ENCODE measurements at regions not wholly inside any gene's neighbourhood (a gene's known extent, or its start where the extent isn't known, plus 50 kb on each side); places are given as distances from the start of the nearest gene placed in this dataset.

GRCh38 chr16:50859628-50860360, 117.9 kb downstream of the CYLD start:
- DNase-seq (ENCODE audit: low read depth, low spot score) = no peak
- no peaks in the 10 kb centered on the region for H3K9me3 Mint-ChIP-seq
- no peaks in the 10 kb centered on the region for H3K36me3 Mint-ChIP-seq (ENCODE audit: low read depth)
- peak overlapping the region; percentile 13 for H3K27ac Mint-ChIP-seq (ENCODE audit: unreplicated experiment)
- TF ChIP-seq CTCF (conservative IDR thresholded peaks at IDR 0.05) = no peak
- H3K27me3 Mint-ChIP-seq (ENCODE audit: low read depth) = no peaks in the 10 kb centered on the region
- peaks cover 46% of the 10 kb centered on the region for H3K4me1 Mint-ChIP-seq
- no peak overlapping the region for H3K4me3 Mint-ChIP-seq

GRCh38 chr16:50858877-50859627, 117.2 kb downstream of the CYLD start:
- H3K36me3 Mint-ChIP-seq (ENCODE audit: low read depth) = no peaks in the 10 kb centered on the region
- no peaks in the 10 kb centered on the region for H3K9me3 Mint-ChIP-seq
- no peaks in the 10 kb centered on the region for H3K27me3 Mint-ChIP-seq (ENCODE audit: low read depth)
- no peak overlapping the region for H3K27ac Mint-ChIP-seq (ENCODE audit: unreplicated experiment)
- DNase-seq (ENCODE audit: low read depth, low spot score) = no peak
- TF ChIP-seq CTCF (conservative IDR thresholded peaks at IDR 0.05) = no peak
- H3K4me3 Mint-ChIP-seq = no peak overlapping the region
- peaks cover 46% of the 10 kb centered on the region for H3K4me1 Mint-ChIP-seq

GRCh38 chr16:50858376-50858775, 116.5 kb downstream of the CYLD start:
- H3K9me3 Mint-ChIP-seq = no peaks in the 10 kb centered on the region
- H3K27ac Mint-ChIP-seq (ENCODE audit: unreplicated experiment) = no peak overlapping the region
- no peak for DNase-seq (ENCODE audit: low read depth, low spot score)
- no peaks in the 10 kb centered on the region for H3K36me3 Mint-ChIP-seq (ENCODE audit: low read depth)
- no peaks in the 10 kb centered on the region for H3K27me3 Mint-ChIP-seq (ENCODE audit: low read depth)
- TF ChIP-seq CTCF (conservative IDR thresholded peaks at IDR 0.05) = no peak
- peaks cover 39% of the 10 kb centered on the region for H3K4me1 Mint-ChIP-seq
- H3K4me3 Mint-ChIP-seq = no peak overlapping the region

GRCh38 chr16:50857881-50858280, 116.0 kb downstream of the CYLD start:
- Mint-ChIP-seq H3K9me3 (no peaks in the 10 kb centered on the region), H3K36me3 (ENCODE audit: low read depth) (no peaks in the 10 kb centered on the region), H3K27ac (ENCODE audit: unreplicated experiment) (peak overlapping the region; percentile 46), H3K27me3 (ENCODE audit: low read depth) (no peaks in the 10 kb centered on the region), H3K4me3 (no peak overlapping the region), H3K4me1 (peaks cover 36% of the 10 kb centered on the region)
- TF ChIP-seq CTCF (conservative IDR thresholded peaks at IDR 0.05) = no peak
- no peak for DNase-seq (ENCODE audit: low read depth, low spot score)

- Mint-ChIP-seq H3K27ac (ENCODE audit: unreplicated experiment) (peak overlapping the region; percentile 45), H3K4me3 (no peak overlapping the region), H3K9me3 (no peaks in the 10 kb centered on the region), H3K27me3 (ENCODE audit: low read depth) (no peaks in the 10 kb centered on the region), H3K4me1 (peaks cover 27% of the 10 kb centered on the region), H3K36me3 (ENCODE audit: low read depth) (no peaks in the 10 kb centered on the region)
- DNase-seq (ENCODE audit: low read depth, low spot score) = no peak
- no peak for TF ChIP-seq CTCF (conservative IDR thresholded peaks at IDR 0.05)
These were observed 115.1 kb downstream of the CYLD start for GRCh38 chr16:50856991-50857390.

All from neural crest cell (in vitro differentiated cells).